ENCODE measurements at regions not wholly inside any gene's neighbourhood (a gene's known extent, or its start where the extent isn't known, plus 50 kb on each side); places are given as distances from the start of the nearest gene placed in this dataset.

DNA sequence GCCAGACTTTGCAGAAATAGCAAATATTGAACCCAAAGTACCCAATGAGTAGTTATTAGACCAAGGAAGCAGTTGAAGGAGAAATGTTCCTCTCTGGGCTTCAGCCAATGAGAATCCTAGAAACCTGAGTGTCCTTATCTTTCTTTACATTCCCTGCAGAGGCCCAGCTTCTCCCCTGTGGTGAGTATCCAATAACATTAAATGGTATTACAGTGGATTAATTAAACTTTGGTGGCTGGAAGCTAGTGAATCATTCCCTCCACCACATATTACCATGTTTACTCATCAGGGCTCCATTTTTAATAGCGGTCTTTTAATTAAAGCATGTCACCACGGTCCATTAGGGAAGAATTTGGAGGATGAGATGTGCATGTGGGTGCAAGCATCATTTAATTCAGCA lies 74.0 kb downstream of the UNC5CL start (continued):
- TF ChIP-seq, protein P1, sequence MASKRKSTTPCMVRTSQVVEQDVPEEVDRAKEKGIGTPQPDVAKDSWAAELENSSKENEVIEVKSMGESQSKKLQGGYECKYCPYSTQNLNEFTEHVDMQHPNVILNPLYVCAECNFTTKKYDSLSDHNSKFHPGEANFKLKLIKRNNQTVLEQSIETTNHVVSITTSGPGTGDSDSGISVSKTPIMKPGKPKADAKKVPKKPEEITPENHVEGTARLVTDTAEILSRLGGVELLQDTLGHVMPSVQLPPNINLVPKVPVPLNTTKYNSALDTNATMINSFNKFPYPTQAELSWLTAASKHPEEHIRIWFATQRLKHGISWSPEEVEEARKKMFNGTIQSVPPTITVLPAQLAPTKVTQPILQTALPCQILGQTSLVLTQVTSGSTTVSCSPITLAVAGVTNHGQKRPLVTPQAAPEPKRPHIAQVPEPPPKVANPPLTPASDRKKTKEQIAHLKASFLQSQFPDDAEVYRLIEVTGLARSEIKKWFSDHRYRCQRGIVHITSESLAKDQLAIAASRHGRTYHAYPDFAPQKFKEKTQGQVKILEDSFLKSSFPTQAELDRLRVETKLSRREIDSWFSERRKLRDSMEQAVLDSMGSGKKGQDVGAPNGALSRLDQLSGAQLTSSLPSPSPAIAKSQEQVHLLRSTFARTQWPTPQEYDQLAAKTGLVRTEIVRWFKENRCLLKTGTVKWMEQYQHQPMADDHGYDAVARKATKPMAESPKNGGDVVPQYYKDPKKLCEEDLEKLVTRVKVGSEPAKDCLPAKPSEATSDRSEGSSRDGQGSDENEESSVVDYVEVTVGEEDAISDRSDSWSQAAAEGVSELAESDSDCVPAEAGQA (IDR thresholded peaks at IDR 0.05; ENCODE audit: low read depth): no peak
- TF ChIP-seq, protein P1 (CRISPR knock-in tag; IDR thresholded peaks at IDR 0.05; ENCODE audit: borderline replicate concordance): no peak
- TF ChIP-seq ZNF790 (CRISPR knock-in tag; IDR thresholded peaks at IDR 0.05; ENCODE audit: borderline replicate concordance) (no peak), ZNF3 (CRISPR knock-in tag; IDR thresholded peaks at IDR 0.05) (no peak), MEF2D (CRISPR knock-in tag; IDR thresholded peaks at IDR 0.05) (no peak), KMT2B (CRISPR knock-in tag; IDR thresholded peaks at IDR 0.05) (no peak), KDM4B (CRISPR knock-in tag; IDR thresholded peaks at IDR 0.05) (no peak), FOXK1 (CRISPR knock-in tag; IDR thresholded peaks at IDR 0.05; ENCODE audit: borderline replicate concordance, low read depth) (no peak), HOXA3 (CRISPR knock-in tag; IDR thresholded peaks at IDR 0.05) (no peak), AKAP8 (CRISPR knock-in tag; IDR thresholded peaks at IDR 0.05) (no peak)
- TF ChIP-seq, protein P2, sequence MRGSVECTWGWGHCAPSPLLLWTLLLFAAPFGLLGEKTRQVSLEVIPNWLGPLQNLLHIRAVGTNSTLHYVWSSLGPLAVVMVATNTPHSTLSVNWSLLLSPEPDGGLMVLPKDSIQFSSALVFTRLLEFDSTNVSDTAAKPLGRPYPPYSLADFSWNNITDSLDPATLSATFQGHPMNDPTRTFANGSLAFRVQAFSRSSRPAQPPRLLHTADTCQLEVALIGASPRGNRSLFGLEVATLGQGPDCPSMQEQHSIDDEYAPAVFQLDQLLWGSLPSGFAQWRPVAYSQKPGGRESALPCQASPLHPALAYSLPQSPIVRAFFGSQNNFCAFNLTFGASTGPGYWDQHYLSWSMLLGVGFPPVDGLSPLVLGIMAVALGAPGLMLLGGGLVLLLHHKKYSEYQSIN (CRISPR knock-in tag; IDR thresholded peaks at IDR 0.05; ENCODE audit: borderline replicate concordance): no peak
- TF ChIP-seq, protein P3, sequence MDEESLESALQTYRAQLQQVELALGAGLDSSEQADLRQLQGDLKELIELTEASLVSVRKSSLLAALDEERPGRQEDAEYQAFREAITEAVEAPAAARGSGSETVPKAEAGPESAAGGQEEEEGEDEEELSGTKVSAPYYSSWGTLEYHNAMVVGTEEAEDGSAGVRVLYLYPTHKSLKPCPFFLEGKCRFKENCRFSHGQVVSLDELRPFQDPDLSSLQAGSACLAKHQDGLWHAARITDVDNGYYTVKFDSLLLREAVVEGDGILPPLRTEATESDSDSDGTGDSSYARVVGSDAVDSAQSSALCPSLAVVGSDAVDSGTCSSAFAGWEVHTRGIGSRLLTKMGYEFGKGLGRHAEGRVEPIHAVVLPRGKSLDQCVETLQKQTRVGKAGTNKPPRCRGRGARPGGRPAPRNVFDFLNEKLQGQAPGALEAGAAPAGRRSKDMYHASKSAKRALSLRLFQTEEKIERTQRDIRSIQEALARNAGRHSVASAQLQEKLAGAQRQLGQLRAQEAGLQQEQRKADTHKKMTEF (CRISPR knock-in tag; IDR thresholded peaks at IDR 0.05): no peak
